ENCODE measurements at regions not wholly inside any gene's neighbourhood (a gene's known extent, or its start where the extent isn't known, plus 50 kb on each side); places are given as distances from the start of the nearest gene placed in this dataset.
"Not testable (repeated sequence)": the region's sequence is repeated elsewhere in the genome, so short reads cannot be mapped to it uniquely, and the experiment has no call there.

DNA sequence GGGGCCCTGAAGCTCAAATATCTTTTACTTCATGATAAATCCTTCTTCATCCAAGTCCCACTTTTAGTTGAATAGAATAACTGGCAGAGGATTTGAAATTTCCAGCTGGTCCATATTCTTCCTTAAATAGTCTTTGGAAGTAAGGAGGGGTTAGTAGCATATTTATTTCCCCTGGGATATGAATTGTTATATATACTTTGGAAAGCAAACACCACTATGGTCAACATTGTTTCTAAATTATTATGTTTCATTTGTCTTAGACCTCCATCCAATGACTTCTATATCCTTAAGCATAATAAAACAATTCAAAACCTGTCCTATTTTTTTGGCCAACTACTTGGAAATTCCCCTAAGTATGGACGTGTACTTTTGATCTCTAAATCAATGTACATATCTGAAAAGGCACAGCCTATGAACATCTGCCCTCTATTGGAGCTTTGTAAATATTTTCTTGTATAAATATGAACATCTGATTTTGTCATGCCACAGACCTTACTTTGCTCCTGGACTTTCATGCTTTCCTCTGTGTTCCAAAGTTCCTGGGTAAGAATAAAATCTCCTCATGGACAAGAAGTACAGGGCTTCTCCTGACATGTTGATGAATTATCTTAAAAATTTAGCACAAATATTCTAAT lies 1212.0 kb downstream of the GALC start:
- Mint-ChIP-seq H3K27me3 (no peaks in the 10 kb centered on the region), H3K27ac (no peak overlapping the region), H3K36me3 (ENCODE audit: low read depth) (no peaks in the 10 kb centered on the region), H3K4me1 (no peaks in the 10 kb centered on the region), H3K4me3 (no peak overlapping the region), H3K9me3 (peaks cover 19% of the 10 kb centered on the region)
- ATAC-seq (no peak), DNase-seq (no peak)

DNA sequence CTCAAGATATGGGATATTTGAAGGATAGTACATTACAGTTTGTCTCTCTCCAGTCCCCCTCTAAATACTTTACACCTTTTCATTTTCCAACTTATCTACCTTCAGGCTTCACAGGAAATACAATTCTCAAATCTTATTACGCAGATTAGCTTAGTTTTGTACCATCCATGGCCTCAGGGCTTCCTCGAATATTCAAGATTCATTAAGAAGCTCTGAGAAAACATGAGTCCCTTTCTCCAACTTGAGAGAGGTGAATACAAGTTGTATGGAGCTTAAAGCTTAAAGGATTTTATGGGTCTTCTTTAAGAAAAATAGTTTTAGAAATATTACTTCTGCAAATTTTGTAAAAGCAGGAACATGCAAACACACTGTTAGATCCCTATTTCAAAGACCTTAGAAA lies 1212.5 kb downstream of the GALC start:
- Mint-ChIP-seq H3K27ac (no peak overlapping the region), H3K4me3 (no peak overlapping the region), H3K36me3 (ENCODE audit: low read depth) (no peaks in the 10 kb centered on the region), H3K4me1 (no peaks in the 10 kb centered on the region), H3K27me3 (no peaks in the 10 kb centered on the region), H3K9me3 (peaks cover 22% of the 10 kb centered on the region)
- DNase-seq (no peak), ATAC-seq (no peak)

DNA sequence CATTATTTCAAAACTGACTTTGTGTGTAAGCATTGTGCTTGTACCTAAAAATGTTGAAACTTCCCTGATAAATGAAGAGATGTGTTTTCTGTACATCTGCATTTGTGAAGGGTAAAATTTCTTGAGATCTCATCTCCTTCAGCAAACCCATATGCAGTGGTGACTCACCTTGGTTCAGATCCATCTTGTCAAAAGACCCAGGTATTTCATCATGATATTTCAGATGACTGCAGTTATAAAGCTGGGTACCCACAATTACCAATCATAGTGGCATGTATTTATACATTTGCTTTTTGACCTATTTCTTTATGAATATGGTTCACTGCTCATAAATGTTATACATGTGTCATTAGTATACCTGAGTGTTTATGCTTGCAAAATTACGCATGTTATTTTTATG lies 1213.6 kb downstream of the GALC start:
- Mint-ChIP-seq H3K27ac (no peak overlapping the region), H3K4me1 (no peaks in the 10 kb centered on the region), H3K4me3 (no peak overlapping the region), H3K27me3 (no peaks in the 10 kb centered on the region), H3K9me3 (peaks cover 20% of the 10 kb centered on the region), H3K36me3 (ENCODE audit: low read depth) (no peaks in the 10 kb centered on the region)
- DNase-seq: no peak
- ATAC-seq: no peak

DNA sequence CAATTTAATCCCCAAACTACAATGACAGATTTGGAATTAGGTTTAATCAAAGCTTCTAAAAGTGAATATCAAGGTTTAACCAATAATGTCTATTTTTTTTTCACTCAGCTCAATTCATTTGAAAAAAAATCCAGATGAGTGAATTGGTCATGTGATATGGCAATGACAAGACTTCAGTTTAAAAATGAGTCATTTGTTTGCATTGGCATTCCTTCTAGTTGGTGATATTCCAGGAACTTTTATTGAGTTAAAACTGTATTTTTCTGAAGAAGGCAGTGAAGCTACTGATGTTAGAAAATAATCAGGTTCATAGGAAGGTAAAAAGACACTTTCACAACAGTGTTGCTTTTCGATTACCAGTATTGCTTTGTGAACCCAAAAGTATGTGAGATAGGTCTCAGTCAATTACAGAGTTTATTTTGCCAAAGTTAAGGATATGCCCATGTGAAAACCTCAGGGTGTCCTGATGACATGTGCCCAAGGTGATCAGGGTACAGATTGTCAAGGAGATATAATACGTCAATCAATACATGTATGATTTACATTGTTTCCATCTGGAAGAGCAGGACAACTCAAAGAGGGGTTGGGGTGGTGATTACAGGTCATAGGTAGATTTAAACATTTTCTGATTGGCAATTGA lies 1214.9 kb downstream of the GALC start:
- Mint-ChIP-seq H3K36me3 (ENCODE audit: low read depth) (no peaks in the 10 kb centered on the region), H3K4me3 (no peak overlapping the region), H3K9me3 (peaks cover 24% of the 10 kb centered on the region), H3K4me1 (no peaks in the 10 kb centered on the region), H3K27ac (no peak overlapping the region), H3K27me3 (no peaks in the 10 kb centered on the region)
- ATAC-seq (no peak), DNase-seq (no peak)

DNA sequence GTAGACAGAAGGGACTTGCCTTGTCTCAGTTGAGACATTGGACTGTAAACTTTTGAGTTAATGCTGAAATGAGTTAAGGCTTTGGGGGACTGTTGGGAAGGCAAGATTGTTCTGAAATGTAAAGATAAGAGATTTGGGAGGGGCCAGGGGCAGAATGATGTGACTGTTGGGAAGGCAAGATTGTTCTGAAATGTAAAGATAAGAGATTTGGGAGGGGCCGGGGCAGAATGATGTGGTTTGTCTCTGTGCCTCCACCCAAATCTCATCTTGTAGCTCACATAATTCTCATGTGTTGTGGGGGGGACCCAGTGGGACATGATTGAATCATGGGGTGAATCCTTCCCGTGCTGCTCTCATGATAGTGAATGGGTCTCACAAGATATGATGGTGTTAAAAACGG lies 1217.1 kb downstream of the GALC start:
- not testable (repeated sequence) for H3K4me1 Mint-ChIP-seq; H3K36me3 Mint-ChIP-seq (ENCODE audit: low read depth); H3K27ac Mint-ChIP-seq; H3K27me3 Mint-ChIP-seq; H3K4me3 Mint-ChIP-seq; DNase-seq; ATAC-seq
- H3K9me3 Mint-ChIP-seq: peaks cover 30% of the 10 kb centered on the region

DNA sequence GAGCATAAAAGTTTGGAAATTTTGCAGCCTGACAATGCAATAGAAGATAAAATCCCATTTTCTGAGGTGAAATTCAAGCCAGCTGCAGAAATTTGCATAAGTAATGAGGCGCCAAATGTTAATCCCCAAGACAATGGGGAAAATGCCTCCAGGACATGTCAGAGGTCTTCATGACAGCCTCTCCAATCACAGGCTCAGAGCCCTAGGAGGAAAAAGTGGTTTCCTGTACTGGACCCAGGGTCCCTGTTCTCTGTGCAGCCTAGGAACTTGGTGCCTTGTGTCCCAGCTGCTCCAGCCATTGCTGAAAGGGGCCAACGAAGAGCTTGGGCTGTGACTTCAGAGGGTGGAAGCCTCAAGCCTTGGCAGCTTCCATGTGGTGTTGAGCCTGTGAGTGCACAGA lies 1218.1 kb downstream of the GALC start:
- DNase-seq (no peak), ATAC-seq (no peak)
- Mint-ChIP-seq H3K9me3 (peaks cover 30% of the 10 kb centered on the region), H3K36me3 (ENCODE audit: low read depth) (no peaks in the 10 kb centered on the region), H3K27ac (no peak overlapping the region), H3K4me3 (no peak overlapping the region), H3K27me3 (no peaks in the 10 kb centered on the region), H3K4me1 (no peaks in the 10 kb centered on the region)

DNA sequence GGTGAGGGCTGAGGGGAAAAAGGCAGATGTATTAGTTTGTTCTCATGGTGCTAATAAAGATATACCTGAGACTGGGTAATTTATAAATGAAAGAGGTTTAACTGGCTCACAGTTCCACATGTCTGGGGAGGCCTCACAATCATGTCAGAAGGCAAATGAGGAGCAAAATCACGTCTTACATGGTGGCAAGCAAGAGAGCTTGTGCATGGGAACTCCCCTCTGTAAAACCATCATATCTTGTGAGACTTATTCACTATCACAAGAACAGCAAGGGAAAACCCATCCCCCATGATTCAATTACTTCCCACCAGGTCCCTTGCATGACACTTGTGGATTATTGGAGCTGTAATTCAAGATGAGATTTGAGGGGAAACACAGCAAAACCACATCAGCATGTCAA lies 1220.9 kb downstream of the GALC start:
- H3K9me3 Mint-ChIP-seq: peaks cover 26% of the 10 kb centered on the region
- H3K4me3 Mint-ChIP-seq: no peak overlapping the region
- DNase-seq: no peak
- no peak overlapping the region for H3K27ac Mint-ChIP-seq
- no peaks in the 10 kb centered on the region for H3K36me3 Mint-ChIP-seq (ENCODE audit: low read depth)
- no peaks in the 10 kb centered on the region for H3K27me3 Mint-ChIP-seq
- H3K4me1 Mint-ChIP-seq: no peaks in the 10 kb centered on the region
- no peak for ATAC-seq

DNA sequence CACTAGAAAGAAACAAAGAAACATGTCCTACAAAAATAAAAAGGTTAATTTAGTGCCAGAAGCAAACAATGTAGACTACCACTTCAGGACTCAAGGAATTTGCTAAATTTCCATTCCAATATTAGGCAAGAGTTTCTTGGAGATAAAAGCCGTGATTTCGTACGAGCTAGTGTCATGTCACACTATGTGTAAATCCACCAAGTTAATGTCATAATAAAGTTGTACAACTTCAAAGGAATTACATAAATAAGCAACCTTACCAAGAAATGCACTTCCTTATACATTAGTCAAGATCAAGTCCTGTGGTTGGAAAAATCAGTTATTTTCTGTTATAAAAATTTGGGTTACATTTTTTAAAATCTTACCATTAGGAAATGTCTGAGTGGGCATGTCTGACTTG lies 1222.8 kb downstream of the GALC start:
- Mint-ChIP-seq H3K9me3 (peaks cover 16% of the 10 kb centered on the region), H3K27me3 (no peaks in the 10 kb centered on the region), H3K4me3 (no peak overlapping the region), H3K4me1 (no peaks in the 10 kb centered on the region), H3K27ac (no peak overlapping the region), H3K36me3 (ENCODE audit: low read depth) (no peaks in the 10 kb centered on the region)
- DNase-seq (no peak), ATAC-seq (no peak)

DNA sequence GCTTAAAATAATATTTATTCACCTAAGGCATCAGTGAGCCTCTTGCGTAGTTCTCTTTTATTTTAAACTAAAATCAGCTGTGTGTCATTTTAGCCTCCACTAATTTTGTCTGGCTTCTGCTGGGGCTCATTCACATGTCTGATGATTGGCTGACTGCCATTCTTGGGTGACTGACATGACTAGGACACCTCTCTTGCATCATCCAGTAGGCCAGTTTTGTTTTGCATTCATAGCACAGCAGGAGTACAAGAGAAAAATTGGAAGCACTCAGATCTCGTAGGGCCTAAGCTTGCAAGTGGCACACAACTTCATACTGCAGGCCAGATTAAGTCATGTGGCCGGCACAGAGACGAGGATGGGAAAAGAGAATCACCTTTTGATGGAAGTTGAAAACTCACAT lies 1226.5 kb downstream of the GALC start:
- ATAC-seq (no peak), DNase-seq (no peak)
- no peak overlapping the region for H3K27ac Mint-ChIP-seq
- no peaks in the 10 kb centered on the region for H3K4me1 Mint-ChIP-seq
- H3K9me3 Mint-ChIP-seq: peaks cover under 1% of the 10 kb centered on the region
- no peaks in the 10 kb centered on the region for H3K27me3 Mint-ChIP-seq
- no peaks in the 10 kb centered on the region for H3K36me3 Mint-ChIP-seq (ENCODE audit: low read depth)
- no peak overlapping the region for H3K4me3 Mint-ChIP-seq

DNA sequence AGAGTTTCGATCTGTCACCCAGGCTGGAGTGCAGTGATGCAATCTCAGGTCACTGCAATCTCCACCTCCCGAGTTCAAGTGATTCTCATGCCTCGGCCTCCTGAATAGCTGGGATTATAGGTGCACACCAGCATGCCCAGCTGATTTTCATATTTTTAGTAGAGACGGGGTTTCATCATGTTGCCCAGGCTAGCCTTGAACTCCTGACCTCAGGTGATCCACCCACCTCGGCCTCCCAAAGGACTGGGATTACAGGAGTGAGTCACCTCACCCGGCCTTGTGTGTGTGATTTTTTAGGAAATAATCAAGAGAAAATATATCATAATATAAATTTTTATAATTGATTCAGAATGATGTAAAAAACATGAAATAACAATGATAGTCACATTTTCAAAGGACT lies 1231.4 kb downstream of the GALC start:
- Mint-ChIP-seq H3K36me3 (ENCODE audit: low read depth) (no peaks in the 10 kb centered on the region), H3K4me1 (no peaks in the 10 kb centered on the region), H3K9me3 (no peaks in the 10 kb centered on the region), H3K27me3 (no peaks in the 10 kb centered on the region), H3K4me3 (no peak overlapping the region), H3K27ac (no peak overlapping the region)
- ATAC-seq (no peak), DNase-seq (no peak)

DNA sequence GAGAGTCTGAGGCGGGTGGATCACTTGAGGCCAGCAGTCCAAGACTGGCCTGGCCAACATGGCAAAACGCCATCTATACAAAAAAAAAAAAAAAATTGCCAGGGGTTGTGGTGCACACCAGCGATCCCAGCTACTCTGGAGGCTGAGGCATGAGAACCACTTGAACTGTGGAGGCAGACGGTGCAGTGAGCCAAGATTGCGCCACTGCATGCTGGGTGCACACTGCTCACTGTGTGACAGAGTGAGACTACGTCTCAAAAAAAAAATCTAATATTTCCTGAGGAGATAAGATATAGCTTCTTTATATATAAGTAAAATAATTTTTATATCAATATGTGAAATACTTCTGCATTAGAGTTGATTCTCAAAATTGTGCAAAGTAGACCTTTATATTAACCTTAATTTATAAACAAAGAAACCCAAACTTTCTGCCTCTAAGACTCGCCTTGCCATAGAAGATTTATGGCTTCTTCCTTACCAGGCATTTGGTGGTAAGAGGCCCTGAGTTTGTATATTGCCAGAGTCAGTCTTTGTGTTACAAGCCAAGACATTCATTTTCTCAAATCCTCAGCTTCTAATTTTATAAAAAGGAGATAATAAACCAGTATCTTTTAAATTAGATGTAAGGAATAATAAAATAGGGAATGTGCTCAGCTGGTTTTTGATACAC lies 1226.7 kb downstream of the FLRT2 start:
- Mint-ChIP-seq H3K9me3 (peaks cover 27% of the 10 kb centered on the region), H3K36me3 (ENCODE audit: low read depth) (no peaks in the 10 kb centered on the region), H3K27me3 (no peaks in the 10 kb centered on the region), H3K27ac (no peak overlapping the region), H3K4me3 (no peak overlapping the region), H3K4me1 (no peaks in the 10 kb centered on the region)
- DNase-seq (no peak), ATAC-seq (no peak)

DNA sequence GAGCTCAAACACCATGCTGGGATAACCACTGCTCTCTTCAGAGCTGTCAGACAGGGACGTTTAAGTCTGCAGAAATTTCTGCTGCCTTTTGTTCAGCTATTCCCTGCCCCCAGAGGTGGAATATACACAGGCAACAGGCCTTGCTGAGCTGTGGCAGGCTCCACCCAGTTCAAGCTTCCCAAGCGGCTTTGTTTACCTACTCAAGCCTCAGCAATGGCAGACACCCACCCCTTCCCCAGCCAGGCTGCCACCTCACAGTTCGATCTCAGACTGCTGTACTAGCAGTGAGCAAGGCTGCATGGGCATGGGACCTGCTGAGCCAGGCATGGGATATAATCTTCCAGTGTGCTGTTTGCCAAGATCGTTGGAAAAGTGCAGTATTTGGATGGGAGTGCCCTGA lies 1220.5 kb downstream of the FLRT2 start:
- not testable (repeated sequence) for H3K27ac Mint-ChIP-seq; ATAC-seq; H3K36me3 Mint-ChIP-seq (ENCODE audit: low read depth)

DNA sequence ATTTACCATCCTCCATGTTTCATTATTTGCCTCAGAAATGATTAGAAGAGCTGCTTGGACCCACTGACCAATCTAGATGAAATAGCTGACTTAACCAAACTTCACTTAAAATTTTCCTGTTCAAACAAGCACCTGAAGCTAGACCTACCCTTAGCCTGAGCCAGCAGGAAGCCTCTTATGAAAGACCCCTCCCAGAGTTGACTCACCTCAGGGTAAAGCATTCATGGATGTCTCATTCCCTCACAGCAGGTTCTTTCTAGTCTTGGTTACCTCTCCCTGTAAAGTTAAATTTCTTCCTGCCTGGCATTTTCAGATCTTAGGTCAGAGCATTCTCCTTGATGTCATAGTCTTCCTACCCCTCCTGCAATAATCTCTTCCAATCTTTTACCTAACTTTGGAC lies 1209.8 kb downstream of the FLRT2 start:
- no peak overlapping the region for H3K27ac Mint-ChIP-seq
- no peaks in the 10 kb centered on the region for H3K9me3 Mint-ChIP-seq
- H3K4me1 Mint-ChIP-seq: no peaks in the 10 kb centered on the region
- DNase-seq (no peak), ATAC-seq (no peak)
- H3K4me3 Mint-ChIP-seq: no peak overlapping the region
- H3K27me3 Mint-ChIP-seq: no peaks in the 10 kb centered on the region
- no peaks in the 10 kb centered on the region for H3K36me3 Mint-ChIP-seq (ENCODE audit: low read depth)

More for the DNA sequence above, 1220.5 kb downstream of the FLRT2 start:
- not testable (repeated sequence) for H3K27me3 Mint-ChIP-seq, H3K4me1 Mint-ChIP-seq, H3K4me3 Mint-ChIP-seq, DNase-seq
- H3K9me3 Mint-ChIP-seq: peaks cover 48% of the 10 kb centered on the region

DNA sequence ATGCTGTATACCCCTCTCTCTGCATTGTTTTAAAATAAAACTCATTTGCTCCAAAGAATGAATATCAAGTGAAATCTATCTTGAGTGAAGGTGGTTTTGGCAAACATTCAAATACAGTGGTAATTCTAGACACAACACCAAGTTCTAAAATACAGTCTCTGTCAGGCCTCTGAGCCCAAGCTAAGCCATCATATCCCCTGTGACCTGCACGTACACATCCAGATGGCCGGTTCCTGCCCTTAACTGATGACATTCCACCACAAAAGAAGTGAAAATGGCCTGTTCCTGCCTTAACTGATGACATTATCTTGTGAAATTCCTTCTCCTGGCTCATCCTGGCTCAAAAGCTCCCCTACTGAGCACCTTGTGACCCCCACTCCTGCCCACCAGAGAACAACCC lies 1201.5 kb downstream of the FLRT2 start:
- not testable (repeated sequence) for H3K36me3 Mint-ChIP-seq (ENCODE audit: low read depth); H3K27me3 Mint-ChIP-seq; ATAC-seq; H3K4me1 Mint-ChIP-seq; H3K27ac Mint-ChIP-seq; H3K9me3 Mint-ChIP-seq; DNase-seq; H3K4me3 Mint-ChIP-seq

DNA sequence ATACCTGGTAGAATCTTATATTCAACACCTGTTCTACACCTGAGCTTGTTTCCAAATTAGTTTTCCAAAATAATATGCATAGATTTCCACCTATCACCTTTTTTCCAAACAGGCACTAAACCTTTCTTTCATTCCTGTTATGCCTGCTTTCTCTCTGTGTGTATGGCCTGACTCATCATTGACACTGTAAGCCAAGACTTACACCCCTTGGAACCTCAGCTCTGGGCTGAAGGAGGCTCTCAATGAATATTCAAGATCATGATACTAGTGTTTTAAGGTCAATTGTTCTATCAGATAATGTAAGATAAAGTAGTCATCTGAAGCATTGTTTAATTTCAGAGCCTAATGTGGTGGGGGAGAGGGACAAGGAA lies 1193.3 kb downstream of the FLRT2 start:
- Mint-ChIP-seq H3K27ac (no peak overlapping the region), H3K9me3 (no peaks in the 10 kb centered on the region), H3K4me3 (no peak overlapping the region), H3K27me3 (no peaks in the 10 kb centered on the region), H3K36me3 (ENCODE audit: low read depth) (no peaks in the 10 kb centered on the region), H3K4me1 (no peaks in the 10 kb centered on the region)
- DNase-seq (no peak), ATAC-seq (no peak)
